ENCODE measurements at regions not wholly inside any gene's neighbourhood (a gene's known extent, or its start where the extent isn't known, plus 50 kb on each side); places are given as distances from the start of the nearest gene placed in this dataset.

DNA sequence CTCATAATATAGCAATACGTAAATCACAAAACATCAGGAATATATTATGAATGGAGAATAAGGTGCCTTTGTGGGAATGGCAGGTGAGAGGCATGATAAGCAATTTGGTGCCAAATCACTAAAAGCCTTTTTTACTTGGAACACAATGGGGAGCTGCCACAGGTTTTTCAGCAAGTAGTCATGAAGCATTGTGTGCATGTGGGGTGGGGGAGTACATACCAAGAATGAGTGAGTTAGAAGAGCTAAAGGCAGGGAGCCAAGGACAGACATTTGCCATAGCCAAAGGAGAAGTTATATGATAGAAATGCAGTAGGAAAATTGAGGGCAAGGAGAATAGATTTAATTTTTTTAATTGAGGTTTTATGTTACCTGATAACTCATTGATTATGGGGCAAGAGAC is 445.0 kb upstream of the SMC2 start:
- Histone ChIP-seq H2BK20ac (ENCODE audit: low read length) (no peak overlapping the region), H2AK5ac (ENCODE audit: low read depth, low read length) (no peak overlapping the region), H2BK12ac (ENCODE audit: low read depth, low read length) (no peak overlapping the region), H3K9ac (replicated peaks in 1 of 4; ENCODE audit: extremely low read depth in 1 of 4, low read depth in 3 of 4, low read length in 3 of 4) (no peak overlapping the region), H3K79me2 (ENCODE audit: control insufficient read depth in 1 of 2, insufficient read depth in 2 of 2, low read length in 2 of 2) (no peaks in the 10 kb centered on the region), H3K27ac (ENCODE audit: low read depth, low read length) (no peak overlapping the region), H3K4me2 (ENCODE audit: insufficient read depth in 1 of 2, low read depth in 2 of 2, low read length in 2 of 2) (no peak overlapping the region), H4K20me1 (replicated peaks in 1 of 2; ENCODE audit: control insufficient read depth in 1 of 2, insufficient read depth in 2 of 2, low read length in 2 of 2) (no peaks in the 10 kb centered on the region), H3K4me3 (ENCODE audit: extremely low read depth in 1 of 4, insufficient read depth in 2 of 4, low read depth in 3 of 4, low read length in 4 of 4) (no peak overlapping the region), H2AFZ (ENCODE audit: low read length) (no peak overlapping the region), H3K4me1 (replicated peaks in 1 of 4; ENCODE audit: control insufficient read depth in 3 of 4, insufficient read depth in 4 of 4, low read length in 3 of 4) (no peaks in the 10 kb centered on the region), H4K91ac (replicated peaks; ENCODE audit: insufficient read length, low read length) (no peak overlapping the region), H3K18ac (ENCODE audit: extremely low read depth, low read length) (no peak overlapping the region), H3K9me3 (ENCODE audit: insufficient read depth in 2 of 2, low read depth in 1 of 2, low read length in 1 of 2) (no peaks in the 10 kb centered on the region), H3K23ac (ENCODE audit: insufficient read length) (no peak overlapping the region), H3K36me3 (ENCODE audit: control insufficient read depth in 2 of 4, insufficient read depth in 4 of 4, low read length in 3 of 4) (no peaks in the 10 kb centered on the region), H2BK5ac (ENCODE audit: low read depth, low read length) (no peak overlapping the region), H2BK120ac (replicated peaks; ENCODE audit: low read depth, low read length) (no peak overlapping the region), H3K23me2 (ENCODE audit: low read depth, low read length) (no peaks in the 10 kb centered on the region), H3K14ac (ENCODE audit: insufficient read length) (no peak overlapping the region), H3K4ac (replicated peaks; ENCODE audit: insufficient read length, low read depth, low read length) (no peak overlapping the region), H2BK15ac (ENCODE audit: low read length) (no peak overlapping the region), H4K5ac (ENCODE audit: insufficient read length, low read depth, low read length) (no peak overlapping the region), H3K79me1 (ENCODE audit: low read depth, low read length) (no peaks in the 10 kb centered on the region), H3K56ac (replicated peaks; ENCODE audit: insufficient read length, low read depth, low read length) (no peak overlapping the region), H4K8ac (ENCODE audit: extremely low read depth, insufficient read depth, low read length) (no peak overlapping the region), H3K27me3 (replicated peaks in 1 of 4; ENCODE audit: control insufficient read depth in 3 of 4, extremely low read depth in 1 of 4, insufficient read depth in 3 of 4, low read length in 3 of 4) (no peaks in the 10 kb centered on the region)
- DNase-seq (ENCODE audit: low read depth in 1 of 2, low spot score in 2 of 2) (no peak), FAIRE-seq (no peak)
- ChIA-PET CTCF (ENCODE audit: partially characterized antibody) (no interaction called here), POLR2A (ENCODE audit: partially characterized antibody) (no interaction called here)
- 95% methylated on average over 1 of the region's 1 CpG; no CpG with 5 or more reads in 1 of the 2 experiments for WGBS, 2 experiments (ENCODE audit: extremely low coverage in 1 of 2, insufficient coverage in 1 of 2, insufficient read length in 1 of 2, insufficient replicate concordance in 2 of 2, low coverage in 1 of 2, low lambda C conversion rate in 2 of 2, missing lambda C conversion rate in 1 of 2)
- no peak for TF ChIP-seq RFX5 (IDR thresholded peaks at IDR 0.05; ENCODE audit: borderline replicate concordance, low read depth, low read length)
